Activated naive CD8-positive, alpha-beta T cell treated with anti-CD3 and anti-CD28 coated beads, Interleukin-2, amount 50 U/mL, for 16 hours (primary cell): ENCODE measurements at regions not wholly inside any gene's neighbourhood (a gene's known extent, or its start where the extent isn't known, plus 50 kb on each side); places are given as distances from the start of the nearest gene placed in this dataset.
"Not testable (repeated sequence)": the region's sequence is repeated elsewhere in the genome, so short reads cannot be mapped to it uniquely, and the experiment has no call there.

Experiments used
- DNase-seq: peaks from one replicate; pipeline ENCODE4 v3.0.0-alpha.2; 2020; ENCODE audit warnings: low read depth, low spot score

- DNase-seq, result no peak
Observed at GRCh38 chr2:19203866-19204265, 154.6 kb downstream of the OSR1 start.

- no peak for DNase-seq
Observed at GRCh38 chr2:19201911-19202462, 156.4 kb downstream of the OSR1 start.

- DNase-seq, result no peak
Observed at GRCh38 chr2:19198381-19198780, 160.0 kb downstream of the OSR1 start.

DNA sequence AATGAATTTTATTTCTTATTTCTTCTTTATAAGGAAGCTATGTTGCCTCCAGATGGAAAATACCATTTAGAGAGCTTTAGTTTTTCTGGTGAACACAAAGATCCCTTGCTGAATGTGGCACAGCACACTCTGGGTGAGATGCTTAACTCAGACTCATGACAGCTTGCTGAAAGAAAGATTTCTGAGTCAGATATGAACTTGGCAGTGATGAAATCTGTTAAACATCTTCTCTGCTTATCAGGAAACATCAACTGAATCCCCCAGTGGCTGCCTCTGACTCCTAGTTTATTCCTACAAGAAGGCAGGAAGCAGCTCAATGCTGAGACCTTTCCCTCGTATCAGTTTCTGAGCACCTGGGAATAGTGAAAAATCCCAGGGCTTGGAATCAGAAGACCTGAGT is 162.8 kb downstream of the OSR1 start:
- no peak for DNase-seq

DNA sequence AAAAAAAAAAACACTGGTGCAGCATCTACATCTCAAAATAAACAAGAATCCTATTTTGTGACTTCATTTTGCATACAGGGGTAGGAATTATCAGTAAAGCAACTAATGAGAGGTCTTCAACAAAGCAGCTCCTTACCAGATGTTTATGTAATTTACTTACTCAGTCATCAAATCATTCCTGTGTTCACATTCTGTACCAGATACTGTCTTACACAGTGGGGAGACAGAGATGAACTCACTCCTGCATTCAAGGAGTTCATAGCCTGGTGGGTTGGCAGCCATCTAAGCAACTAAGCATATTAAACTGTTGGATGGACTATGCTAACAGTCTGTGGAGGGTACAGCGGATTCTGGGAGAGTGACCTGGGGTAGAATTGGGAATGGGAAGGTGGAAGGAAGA is 169.0 kb downstream of the OSR1 start:
- DNase-seq, result no peak

GRCh38 chr2:19187323-19188020 is 171.0 kb downstream of the OSR1 start:
- DNase-seq, result no peak

DNA sequence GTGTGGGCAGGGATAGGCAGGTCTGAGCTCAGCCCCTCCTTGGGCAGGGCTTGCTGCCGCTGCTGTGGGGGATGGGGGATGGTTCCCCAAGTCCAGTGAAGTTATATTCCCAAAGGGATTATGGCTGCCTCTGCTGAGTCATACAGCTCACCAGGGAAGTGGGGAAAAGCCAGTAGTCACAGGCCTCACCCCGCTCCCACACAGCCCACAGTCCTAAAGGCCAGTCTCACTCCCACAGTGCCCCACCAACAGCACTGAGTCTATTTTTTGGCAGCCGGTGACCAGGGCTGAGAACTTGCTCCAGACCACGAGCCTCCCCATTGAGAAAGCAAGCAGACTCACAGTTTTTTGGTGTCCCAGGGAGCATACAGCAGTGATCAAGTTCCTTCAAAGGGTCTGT is 173.3 kb downstream of the OSR1 start:
- no peak for DNase-seq

DNA sequence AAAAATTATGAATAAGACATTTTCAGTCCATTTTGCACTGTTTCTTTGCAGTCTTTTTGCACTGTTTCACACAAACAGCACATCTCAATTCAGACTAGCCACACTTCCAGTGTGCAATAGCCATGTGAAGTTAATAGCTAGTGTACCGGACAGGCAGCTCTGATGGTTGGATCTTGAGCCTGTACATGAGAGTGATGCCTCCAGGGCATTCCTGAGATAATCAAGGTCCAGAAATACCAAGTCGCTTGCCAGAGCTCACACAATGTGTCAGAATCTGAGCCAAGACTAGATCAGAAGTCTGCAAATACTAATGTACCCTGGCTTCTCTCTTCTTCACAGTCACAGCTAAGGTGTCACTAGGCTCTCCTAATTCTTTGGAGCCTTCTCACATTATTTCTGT is 180.2 kb downstream of the OSR1 start:
- DNase-seq, result no peak

- no peak for DNase-seq
Observed at GRCh38 chr2:19176977-19177376, 181.4 kb downstream of the OSR1 start.

GRCh38 chr2:19176172-19176852 is 182.1 kb downstream of the OSR1 start:
- no peak for DNase-seq

GRCh38 chr2:19174176-19174575 is 184.2 kb downstream of the OSR1 start:
- no peak for DNase-seq

DNA sequence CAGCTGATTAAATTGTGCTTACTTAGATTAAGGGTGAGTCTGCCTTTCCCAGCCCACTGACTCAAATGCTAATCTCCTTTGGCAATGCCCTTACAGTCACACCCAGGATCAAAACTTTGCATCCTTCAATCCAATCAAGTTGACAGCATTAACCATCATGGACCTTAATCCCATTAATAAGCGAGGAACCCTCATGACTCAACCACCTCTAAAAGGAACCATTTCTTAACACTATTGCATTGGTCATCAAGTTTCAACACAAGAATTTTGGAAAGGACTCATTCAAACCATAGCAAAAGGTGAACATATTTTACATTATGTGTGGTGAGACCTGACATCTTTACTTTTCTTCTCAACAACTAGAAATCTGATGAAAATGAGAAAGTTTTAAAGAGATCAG is 187.0 kb downstream of the OSR1 start:
- DNase-seq, result no peak

DNA sequence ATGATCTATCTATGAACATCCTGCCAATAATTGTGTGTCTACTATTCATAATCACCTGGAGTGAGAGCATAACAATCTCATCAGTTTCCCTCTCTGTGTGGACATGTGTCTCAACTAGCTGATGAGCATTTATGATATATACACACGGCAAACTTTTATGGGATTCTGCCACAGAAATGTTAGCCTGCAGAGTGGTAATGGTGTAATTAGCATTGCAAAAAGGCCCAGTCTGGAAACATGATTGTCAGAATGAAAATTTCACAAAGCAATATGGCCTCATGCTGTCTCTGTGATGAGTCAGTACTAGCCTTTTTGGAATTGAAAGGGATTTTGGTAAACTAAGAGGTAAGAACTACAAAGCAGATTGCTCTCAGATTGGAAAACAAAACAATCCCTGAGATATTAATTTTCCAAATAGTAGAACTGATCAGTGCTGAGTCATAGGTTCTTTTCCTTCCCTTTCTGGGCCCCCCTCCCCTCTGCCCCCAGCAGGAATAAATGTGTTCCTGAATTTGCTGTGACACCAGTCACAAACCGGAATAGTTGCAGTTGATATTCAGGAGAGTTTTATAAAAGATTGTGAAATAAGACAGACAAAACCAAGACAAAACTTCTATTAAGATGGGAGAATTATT is 189.2 kb downstream of the OSR1 start:
- DNase-seq, result no peak

- not testable (repeated sequence) for DNase-seq
Observed at GRCh38 chr2:19164099-19164498, 194.3 kb downstream of the OSR1 start.

GRCh38 chr2:19158896-19159295 is 199.5 kb downstream of the OSR1 start:
- no peak for DNase-seq

DNA sequence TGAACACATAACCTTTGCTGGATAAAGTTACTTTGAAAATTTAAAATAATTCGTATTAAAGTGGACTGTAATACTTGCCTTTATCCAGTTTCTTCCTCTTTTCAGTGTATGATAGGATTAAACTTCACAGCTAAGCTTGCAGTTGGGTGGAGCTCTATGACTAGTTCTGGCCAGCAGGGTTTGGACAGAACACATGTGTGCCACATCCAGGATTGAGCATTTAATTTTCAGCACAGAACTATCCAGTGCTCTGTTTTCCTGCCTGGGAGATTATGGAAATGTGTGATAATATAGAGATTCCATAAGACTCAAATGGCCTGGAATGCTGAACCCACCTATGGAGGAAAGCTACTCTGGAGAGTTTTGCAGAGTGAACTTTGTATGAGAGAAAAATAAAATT is 200.2 kb downstream of the OSR1 start:
- no peak for DNase-seq

DNA sequence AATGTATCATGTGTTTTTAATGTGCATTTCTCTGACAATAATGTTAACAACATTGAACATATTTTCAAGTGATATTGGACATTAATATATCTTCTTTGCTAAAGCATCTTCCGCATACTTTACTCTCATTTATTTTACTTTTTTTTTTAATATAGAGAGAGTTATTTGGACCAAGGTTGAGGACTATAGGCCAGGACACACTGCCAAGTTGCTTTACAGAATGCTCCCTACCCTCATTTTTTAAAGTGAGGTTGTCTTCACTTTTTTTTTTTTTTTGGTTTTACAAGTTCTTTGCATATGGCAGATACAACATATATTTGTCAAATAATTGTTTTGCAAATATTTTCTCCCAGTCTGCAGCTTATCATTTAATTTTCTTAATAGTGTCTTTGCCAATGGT is 201.8 kb downstream of the OSR1 start:
- DNase-seq, result no peak

DNA sequence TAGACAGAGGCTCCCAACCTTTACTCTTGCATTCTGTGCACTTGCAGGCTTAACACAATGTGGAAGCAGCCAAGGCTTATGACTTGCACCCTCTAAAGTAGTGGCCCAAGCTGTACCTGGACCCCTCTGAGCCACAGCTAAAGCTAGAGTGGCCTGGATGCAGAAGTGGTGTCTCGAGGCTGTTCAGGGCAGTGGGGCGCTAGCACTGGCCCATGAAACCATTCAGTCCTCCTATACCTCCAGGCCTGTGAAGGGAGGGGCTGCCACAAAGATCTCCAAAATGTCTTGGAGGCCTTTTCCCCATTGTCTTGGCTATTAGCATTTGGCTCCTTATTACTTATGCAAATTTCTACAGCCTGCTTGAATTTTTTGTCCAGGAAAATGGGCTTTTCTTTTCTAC is 207.7 kb downstream of the OSR1 start:
- no peak for DNase-seq

GRCh38 chr2:19146867-19147266 is 211.6 kb downstream of the OSR1 start:
- DNase-seq, result no peak

GRCh38 chr2:19141234-19142004 is 217.0 kb downstream of the OSR1 start:
- no peak for DNase-seq

DNA sequence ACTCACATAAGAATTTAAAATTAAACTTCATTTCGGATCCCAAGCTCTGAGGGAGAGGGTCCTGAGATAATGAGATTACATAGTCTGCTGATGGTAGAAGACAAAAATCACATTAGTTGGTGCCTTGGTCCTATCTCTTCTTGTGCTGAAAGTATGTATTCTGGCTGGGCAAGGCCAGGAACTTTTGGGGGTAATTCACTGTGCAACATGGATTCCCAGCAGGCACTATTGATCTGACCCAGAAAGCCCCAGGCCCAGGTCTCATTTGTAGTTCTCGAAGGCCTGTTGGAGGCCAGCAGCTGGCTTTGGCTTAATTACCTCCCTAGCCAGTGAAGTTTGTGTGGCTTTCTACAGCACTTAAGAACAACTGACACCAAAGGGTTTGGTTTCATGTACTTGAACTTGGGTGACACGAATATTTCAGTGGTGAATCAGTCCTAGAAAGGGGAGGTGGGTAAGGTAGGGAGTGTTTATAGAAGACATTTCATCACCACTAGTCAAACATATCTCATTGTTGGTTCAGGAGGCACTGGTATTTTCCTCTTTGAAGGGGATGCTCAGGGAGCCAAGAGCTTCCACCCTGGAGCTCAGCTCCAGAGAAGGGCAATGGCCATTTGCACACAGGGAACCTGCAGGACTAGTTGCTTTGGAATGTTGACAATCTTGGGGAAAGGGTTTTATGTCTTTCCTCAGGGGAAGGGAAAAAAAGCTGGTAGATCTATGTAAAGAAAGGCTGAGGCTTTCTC is 217.8 kb downstream of the OSR1 start:
- DNase-seq, result no peak
